ENCODE measurements at regions not wholly inside any gene's neighbourhood (a gene's known extent, or its start where the extent isn't known, plus 50 kb on each side); places are given as distances from the start of the nearest gene placed in this dataset.
"Not testable (repeated sequence)": the region's sequence is repeated elsewhere in the genome, so short reads cannot be mapped to it uniquely, and the experiment has no call there.

DNA sequence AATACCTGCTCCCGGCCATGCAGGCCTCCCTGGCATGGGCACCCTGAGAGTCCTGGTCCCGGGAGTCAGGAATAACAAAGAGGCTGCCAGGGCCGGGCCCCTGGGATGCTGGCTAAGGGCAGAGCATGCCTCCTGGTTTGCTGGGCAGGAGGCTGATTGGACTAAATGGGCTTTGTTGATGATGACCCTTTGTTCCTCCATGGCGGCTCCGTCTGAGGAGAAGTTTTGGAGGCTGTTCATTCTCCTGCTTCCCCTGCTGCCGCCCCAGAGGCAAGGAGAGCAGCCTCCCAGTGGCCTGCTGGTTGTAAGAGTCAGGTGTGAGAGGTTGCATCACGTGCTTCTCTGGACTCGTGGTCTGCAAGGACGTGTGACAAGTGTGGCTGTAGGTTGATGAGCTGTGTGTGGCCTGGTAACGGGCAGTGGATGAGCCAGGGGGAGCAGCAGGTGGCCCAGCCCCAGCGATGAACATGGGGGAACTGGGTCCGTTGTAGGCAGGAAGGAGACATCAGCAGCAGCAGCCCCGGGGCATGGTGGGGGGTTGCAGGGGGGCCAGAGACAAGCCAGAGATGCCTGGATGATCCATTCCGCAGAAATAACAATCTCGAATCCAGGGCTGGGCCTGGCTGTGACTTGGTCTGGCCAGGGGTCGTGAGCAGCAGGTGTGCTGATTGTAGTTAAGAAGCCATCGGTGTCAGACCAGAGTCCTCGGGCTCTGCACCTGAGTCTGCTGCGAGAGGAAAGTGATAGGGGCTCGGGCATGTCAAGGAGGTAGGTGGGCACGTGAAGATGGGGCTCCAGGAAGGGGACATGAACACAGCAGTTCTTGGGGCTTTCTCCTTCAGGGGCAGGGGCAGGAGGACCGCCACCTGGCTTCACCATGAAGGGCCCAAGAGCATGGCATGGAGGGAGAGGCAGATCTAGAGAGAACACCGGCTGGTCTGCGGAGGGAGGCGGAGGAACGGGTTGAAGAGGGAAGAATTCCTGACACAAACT, 101.4 kb downstream of the TNFRSF13B start:
- no peak for DNase-seq (ENCODE audit: low spot score)

DNA sequence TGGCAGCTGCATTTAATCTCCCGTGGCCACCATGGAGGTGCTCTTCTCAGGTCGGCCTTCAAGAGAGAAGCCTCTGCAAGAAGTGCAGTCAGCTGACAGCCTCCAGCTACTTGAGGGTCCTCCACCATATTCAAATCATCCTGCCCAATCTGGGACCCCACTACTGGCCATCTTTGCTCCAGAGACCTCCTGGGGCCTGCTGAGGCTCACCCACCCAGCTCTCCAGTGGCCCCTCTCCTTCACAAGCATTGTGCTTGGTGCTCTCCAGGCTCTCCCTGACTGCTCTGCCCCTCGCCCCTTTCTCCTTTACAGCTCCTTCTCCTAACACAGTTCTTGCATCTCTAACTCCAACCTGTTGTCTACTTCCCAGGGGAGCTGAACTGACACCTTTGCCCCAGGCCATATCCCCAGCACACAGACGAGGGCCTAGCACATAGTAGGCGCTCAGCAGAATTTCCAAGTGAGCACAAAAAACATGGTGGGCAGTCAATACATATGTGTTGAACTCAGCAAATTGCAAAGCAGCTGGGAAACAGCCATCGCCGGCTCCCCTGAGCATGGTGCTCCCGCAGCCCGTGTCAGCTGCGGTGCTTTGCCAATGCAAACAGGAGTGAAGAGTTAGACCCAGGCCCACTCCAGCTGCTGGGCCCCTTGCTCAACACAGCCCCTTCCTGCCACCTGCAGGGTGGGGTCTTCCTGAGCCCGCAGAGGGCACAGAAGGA, 102.2 kb downstream of the TNFRSF13B start:
- DNase-seq (ENCODE audit: low spot score), result not testable (repeated sequence)

GRCh38 chr17:16868616-16869015, 103.3 kb downstream of the TNFRSF13B start:
- not testable (repeated sequence) for DNase-seq (ENCODE audit: low spot score)

- DNase-seq (ENCODE audit: low spot score), result not testable (repeated sequence)
These were observed 104.4 kb downstream of the TNFRSF13B start for GRCh38 chr17:16867545-16867944.

GRCh38 chr17:16866841-16867240, 105.1 kb downstream of the TNFRSF13B start:
- DNase-seq (ENCODE audit: low spot score), result not testable (repeated sequence)

DNA sequence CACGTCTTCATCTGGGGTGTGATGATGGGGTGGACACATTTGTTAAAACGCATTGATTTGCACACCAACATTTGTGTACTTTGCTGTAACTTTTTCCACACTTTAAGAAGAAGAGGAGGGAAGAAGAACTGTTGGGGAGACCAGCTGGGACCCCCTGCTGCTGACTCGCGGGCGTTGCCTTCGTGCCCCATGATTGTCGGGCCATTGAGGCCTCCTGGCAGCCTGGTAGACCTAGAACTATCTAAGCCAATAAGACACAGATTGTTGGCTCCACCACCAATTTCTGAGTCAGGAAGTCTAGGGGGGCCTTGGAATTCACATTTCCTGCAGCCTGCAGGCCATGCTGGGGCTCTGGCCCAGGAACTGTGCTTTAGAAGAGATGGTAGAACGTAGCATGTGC, 105.5 kb downstream of the TNFRSF13B start:
- DNase-seq (ENCODE audit: low spot score), result no peak

DNA sequence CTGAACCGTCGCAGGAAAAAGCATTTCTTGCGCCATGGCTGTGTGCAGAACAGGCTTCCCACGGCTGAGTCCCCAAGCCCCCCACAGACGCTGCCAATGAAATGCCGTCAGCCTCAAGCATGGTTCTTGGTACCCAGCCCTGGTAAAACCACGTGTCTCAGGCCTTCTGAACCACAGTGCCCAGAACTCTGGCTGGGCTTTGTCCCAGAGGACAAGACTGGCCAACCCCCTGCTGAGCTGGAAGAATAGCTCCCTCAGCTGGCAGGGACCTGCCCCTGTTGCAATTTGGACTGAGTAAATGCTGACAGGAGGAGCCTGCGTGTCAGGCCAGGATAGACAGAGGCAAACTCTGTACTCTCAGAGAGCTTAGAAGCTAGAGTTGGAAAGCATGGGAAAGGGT, 106.2 kb downstream of the TNFRSF13B start:
- not testable (repeated sequence) for DNase-seq (ENCODE audit: low spot score)

DNA sequence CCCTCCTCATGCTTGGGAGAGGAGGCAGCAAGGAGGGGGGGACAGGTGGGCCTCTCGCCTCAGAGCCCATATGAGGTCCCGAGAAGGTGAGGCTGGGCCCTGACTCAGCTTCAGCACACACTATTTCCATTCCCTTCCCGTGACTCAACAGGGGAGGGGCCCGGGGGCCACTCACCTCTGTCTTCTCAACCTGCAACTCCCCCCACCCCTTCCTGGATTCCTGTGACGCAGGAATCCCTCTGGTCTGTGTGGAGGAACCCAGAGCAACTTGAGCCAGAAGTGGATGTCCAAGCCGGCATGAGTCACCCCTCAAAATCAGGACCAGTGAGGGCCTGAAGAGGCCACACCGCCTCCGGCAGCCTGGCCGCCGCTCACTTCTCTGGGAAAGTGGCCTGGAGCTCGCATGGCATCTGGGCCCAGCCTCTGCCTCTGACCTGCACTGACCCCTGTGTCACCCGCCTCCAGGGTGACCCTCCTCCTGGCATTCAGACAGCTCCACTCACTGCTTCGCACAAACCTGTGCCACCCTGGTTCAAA, 106.8 kb downstream of the TNFRSF13B start:
- not testable (repeated sequence) for DNase-seq (ENCODE audit: low spot score)

- DNase-seq (ENCODE audit: low spot score), result not testable (repeated sequence)
These were observed 107.3 kb downstream of the TNFRSF13B start for GRCh38 chr17:16864462-16865076.

GRCh38 chr17:16861152-16861551, 110.8 kb downstream of the TNFRSF13B start:
- not testable (repeated sequence) for DNase-seq (ENCODE audit: low spot score)

DNA sequence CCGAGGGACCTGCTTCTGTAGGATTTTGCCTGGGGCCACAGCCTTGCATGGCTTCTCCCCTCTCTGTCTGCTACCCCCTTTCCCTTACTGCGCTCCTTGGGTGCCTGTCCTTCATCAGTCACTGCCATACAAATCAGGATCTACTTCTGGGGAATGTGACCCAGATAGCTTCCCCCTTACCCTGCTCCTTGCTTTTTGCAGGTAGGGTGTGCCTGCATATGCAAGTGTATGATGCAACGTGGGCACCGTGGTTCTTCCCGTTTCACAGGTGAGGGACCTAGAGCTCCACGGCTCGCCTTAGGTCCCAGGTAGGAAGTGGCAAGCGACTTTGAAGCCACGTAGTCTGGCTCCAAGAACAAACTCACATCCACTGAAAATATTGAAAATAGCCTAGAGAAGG, 111.5 kb downstream of the TNFRSF13B start:
- DNase-seq (ENCODE audit: low spot score), result not testable (repeated sequence)

DNA sequence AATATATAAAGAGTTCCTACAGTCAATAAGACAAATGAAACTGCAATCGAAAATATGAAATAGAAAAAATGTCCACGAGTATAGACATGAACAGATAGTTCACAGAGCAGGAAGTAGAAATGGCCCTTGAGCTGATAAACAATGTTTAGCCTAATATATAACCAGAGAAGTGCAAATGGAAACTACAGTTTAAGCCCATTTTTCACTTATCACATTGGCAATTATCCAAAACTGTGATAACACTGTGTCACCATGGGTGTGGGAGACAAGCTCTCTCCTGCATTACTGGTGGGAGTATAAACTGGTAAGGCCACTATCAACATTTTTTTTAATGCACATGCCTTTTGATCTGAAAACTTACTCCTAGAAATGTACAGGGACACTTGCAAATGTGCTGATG, 112.4 kb downstream of the TNFRSF13B start:
- not testable (repeated sequence) for DNase-seq (ENCODE audit: low spot score)

- DNase-seq (ENCODE audit: low spot score), result not testable (repeated sequence)
These were observed 114.2 kb downstream of the TNFRSF13B start for GRCh38 chr17:16857746-16858145.

DNA sequence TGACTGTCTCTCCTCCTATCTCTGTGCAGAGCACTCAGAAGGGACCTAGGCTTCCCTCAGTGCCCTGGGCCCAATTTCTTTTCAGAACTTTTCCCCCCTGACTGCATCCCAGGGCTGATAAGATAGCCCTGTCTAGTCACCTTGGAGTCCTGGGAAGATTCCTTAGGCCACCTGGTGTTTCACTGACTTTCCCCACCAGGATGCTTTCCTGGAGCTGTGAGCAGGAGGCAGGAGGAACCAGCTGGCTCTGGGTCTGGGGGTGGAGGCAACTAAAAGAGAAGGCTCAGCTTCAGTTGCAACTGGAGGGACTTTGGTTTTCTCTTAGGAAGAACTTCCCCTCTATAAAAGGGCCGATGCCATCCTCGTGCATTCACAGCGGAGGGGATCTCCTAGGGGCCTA, 115.1 kb downstream of the TNFRSF13B start:
- not testable (repeated sequence) for DNase-seq (ENCODE audit: low spot score)

DNA sequence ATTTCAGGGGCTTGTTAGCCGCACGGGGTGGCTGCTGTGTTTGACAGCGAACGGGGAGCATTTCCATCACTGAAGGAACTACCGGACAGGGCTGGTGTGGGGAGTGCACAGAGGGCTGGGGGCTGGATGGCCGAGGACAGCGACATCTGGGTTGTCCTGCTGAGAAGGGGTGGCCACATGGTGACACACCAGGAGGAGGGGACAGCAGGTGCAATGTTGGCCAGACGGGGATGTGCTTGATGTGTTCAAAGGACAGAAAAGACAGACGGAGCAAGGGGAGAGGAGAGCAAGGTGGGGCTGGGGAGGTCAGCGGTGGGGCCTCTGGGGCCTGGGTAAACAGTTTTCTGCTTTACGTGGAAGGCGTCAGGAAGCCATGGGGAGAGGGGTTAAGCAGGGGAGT, 115.7 kb downstream of the TNFRSF13B start:
- DNase-seq (ENCODE audit: low spot score), result not testable (repeated sequence)

GRCh38 chr17:16854636-16855035, 117.3 kb downstream of the TNFRSF13B start:
- DNase-seq (ENCODE audit: low spot score), result not testable (repeated sequence)

- DNase-seq (ENCODE audit: low spot score), result no peak
These were observed 118.1 kb downstream of the TNFRSF13B start for GRCh38 chr17:16853661-16854320.

GRCh38 chr17:16849861-16850260, 122.1 kb downstream of the TNFRSF13B start:
- not testable (repeated sequence) for DNase-seq (ENCODE audit: low spot score)

DNA sequence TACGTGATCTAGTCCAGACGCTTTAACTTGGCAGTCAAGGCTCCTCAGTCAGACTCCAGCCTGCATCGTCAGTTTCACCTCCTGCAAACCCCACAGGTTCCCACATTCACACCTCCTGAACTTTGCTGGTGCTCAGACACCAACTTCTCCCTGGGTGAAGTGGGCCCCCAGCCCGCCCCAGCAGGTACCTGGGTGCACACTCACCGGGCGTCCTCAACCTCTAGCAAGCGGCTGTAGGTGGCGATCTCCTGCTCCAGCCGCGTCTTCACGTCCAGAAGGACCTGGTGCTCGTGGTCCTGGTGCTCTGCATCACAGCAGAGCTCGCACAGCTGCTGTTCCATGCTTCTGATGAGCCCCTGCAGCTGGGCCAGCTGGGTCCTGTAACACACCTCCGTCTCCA, 122.9 kb downstream of the TNFRSF13B start:
- not testable (repeated sequence) for DNase-seq (ENCODE audit: low spot score)

- not testable (repeated sequence) for DNase-seq (ENCODE audit: low spot score)
These were observed 126.8 kb downstream of the TNFRSF13B start for GRCh38 chr17:16845098-16845497.

- not testable (repeated sequence) for DNase-seq (ENCODE audit: low spot score)
These were observed 127.2 kb downstream of the TNFRSF13B start for GRCh38 chr17:16844669-16845068.

All from iPS-NIHi11 (cell line).